A673 (cell line): ENCODE measurements at regions not wholly inside any gene's neighbourhood (a gene's known extent, or its start where the extent isn't known, plus 50 kb on each side); places are given as distances from the start of the nearest gene placed in this dataset.

Source experiments
- CTCF ChIP-seq: fragments of 300-800, 200-600 bp; sonication (generic); conservative IDR thresholded peaks from 2 replicates; pipeline ENCODE4 v1.5.1; 2017; ENCODE audit warnings: low read depth, mild to moderate bottlenecking, antibody characterized with exemption, low read length, moderate library complexity, mixed read lengths
- EZH2 ChIP-seq: fragments of 200-600 bp; sonication (generic); IDR thresholded peaks from 2 replicates; pipeline ENCODE4 v1.6.1; 2017; ENCODE audit warnings: borderline replicate concordance, low read depth, mild to moderate bottlenecking, mixed read lengths, antibody characterized with exemption, low read length; ENCODE audit not compliant: poor library complexity, severe bottlenecking

- TF ChIP-seq CTCF (no peak), EZH2 (no peak)
Observed at GRCh38 chr5:172524573-172525021, 70.3 kb upstream of the SH3PXD2B start.
